Activated CD4-positive, CD25-positive, alpha-beta regulatory T cell (primary cell): ENCODE measurements at regions not wholly inside any gene's neighbourhood (a gene's known extent, or its start where the extent isn't known, plus 50 kb on each side); places are given as distances from the start of the nearest gene placed in this dataset.
"Not testable (repeated sequence)": the region's sequence is repeated elsewhere in the genome, so short reads cannot be mapped to it uniquely, and the experiment has no call there.

Experiments used
- DNase-seq, 4 experiments: peaks; one replicate each; lab custom pipeline; 2025; lab: John Stamatoyannopoulos, UW

GRCh38 chr6:164076818-164077532, 662.5 kb downstream of the QKI start:
- not testable (repeated sequence) for DNase-seq

DNA sequence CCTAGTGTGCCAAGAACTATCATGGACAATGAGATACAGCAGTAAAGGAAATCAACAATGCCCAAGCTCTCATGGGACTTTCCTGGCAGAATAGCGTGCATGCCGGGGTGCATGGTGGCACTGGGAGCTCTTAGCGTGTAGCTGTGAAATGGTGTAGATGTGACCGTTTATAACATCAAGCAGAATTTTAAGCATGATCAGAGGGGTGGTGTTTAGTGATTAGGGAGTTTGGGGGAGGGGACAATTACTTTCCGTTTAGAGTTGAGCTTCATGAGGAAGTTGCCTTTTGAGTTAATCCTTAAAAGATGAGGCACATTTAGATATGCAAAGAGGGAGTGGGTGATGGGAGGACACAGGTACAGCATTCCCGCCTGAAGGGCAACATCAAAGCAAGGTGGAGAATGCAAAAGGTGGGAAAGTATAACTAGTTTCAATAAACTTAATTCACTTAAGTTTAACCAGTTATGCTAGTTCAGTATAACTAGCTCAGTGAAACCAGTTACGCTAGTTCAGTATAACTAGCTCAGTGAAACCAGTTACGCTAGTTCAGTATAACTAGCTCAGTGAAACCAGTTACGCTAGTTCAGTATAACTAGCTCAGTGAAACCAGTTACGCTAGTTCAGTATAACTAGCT, 661.6 kb downstream of the QKI start:
- DNase-seq = no peak

DNA sequence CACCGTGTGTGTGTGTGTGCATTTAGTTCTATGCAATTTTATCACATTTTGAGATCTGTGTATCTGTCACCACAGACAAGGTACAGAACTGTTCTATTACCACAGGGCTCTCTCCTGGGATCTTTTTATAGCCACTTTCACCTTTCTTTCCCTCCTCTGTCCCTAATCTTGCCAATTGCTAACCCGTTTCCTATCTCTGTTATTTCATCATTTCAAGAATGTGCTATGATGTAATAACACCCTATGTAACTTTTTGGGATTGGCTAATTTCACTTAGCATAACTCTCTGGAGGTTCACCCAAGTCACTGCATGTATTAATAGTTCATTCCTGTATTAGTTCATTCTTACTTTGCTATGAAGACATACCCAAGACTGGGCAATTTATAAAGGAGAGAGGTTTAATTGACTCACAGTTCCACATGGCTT, 657.7 kb downstream of the QKI start:
- DNase-seq = no peak

- no peak for DNase-seq
Observed at GRCh38 chr6:164069350-164069990, 655.0 kb downstream of the QKI start.

DNA sequence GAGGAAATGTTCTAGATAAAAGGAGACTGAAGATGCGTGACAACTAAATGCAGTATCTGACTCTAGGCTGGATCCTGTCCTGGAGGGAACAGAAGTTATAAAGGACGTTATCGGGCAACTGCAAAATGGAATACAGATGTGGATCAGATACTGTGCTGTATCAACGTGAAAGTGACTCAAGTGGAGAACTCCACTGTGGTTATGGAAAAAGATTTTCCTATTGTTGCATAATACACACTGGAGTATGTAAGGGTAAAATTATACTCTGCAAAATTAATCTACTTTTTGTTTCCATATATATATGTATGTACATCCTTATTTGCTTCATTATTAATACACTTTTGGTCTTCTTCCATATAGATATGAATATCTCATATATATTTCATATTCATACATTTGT, 654.0 kb downstream of the QKI start:
- no peak for DNase-seq

- DNase-seq = no peak
Observed at GRCh38 chr6:164066766-164067165, 652.2 kb downstream of the QKI start.

GRCh38 chr6:164066335-164066734, 651.8 kb downstream of the QKI start:
- DNase-seq = no peak

DNA sequence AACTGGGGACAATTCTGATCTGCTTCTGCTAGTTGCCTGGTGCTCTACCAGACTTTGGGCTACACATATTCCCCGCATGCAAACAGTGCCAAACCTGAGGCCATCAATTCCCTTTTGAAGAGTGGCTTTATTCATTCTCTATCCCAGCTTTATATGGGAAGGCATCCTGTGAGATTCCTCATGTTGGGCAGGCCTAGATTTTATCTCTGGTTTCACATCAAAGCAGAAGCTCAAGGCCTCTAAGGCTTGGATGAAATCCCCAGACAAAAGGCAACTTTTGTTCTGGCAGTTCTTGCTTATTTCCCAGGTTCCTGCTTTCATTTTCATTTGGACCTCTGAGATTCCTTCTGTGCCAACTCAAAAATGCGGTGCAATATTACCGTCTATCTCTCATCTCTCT, 648.8 kb downstream of the QKI start:
- no peak for DNase-seq

DNA sequence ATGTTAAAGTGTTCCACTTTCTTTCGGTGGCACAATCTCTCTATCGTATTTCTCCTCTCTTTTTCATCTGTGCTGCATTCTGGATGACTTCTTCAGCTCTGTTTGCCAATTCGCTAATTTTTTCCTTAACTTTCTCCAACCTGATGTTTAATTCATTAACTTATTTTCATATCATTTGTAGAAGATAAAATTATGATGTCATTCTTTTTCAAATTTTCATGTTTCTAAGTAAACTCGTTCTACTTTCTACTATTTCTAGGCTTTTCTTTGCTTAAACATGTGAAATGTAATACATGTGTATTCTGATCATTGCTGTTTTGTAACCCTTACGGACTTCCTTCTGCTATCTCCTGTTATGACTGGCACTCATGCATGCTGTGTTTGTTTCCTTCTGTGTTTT, 648.4 kb downstream of the QKI start:
- no peak for DNase-seq

GRCh38 chr6:164057876-164058275, 643.4 kb downstream of the QKI start:
- DNase-seq = no peak

- no peak for DNase-seq
Observed at GRCh38 chr6:164051427-164051826, 636.9 kb downstream of the QKI start.

DNA sequence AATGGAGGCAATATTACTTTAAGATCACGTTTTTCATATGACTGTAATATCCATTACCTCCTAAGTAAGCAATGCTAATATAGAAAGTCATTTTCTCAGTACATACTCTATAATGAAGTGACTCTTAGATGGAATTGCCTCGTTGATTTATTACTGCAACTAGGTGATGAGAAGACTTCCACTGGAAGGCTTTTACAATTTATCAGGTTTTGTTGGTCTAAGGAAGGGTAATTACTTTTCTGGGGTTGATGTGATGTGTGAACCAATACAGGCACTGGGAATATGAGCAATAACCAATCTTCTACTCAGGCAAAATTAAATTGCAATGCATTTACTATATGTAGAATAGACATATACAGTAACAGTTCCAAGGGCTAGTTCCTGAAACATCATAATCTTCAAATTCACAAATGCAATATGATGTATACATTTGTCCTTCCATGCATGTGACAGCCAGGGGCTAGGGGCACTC, 635.0 kb downstream of the QKI start:
- DNase-seq = no peak

- DNase-seq = no peak
Observed at GRCh38 chr6:164048840-164049516, 634.5 kb downstream of the QKI start.

GRCh38 chr6:164045082-164045481, 630.6 kb downstream of the QKI start:
- no peak for DNase-seq

DNA sequence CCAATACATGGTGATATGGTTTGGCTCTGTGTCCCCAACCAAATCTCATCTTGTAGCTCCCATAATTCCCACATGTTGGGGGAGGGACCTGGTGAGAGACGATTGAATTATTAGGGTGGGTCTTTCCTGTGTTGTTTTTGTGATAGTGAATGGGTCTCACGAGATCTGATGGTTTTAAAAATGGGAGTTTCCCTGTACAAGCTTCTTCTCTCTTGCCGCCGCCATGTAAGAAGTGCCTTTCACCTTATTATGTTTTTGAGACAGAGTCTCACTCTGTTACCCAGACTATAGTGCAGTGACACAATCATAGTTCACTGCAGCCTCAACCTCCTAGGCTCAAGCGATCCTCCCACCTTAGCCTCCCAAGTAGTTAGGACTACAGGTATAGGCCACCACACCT, 629.1 kb downstream of the QKI start:
- DNase-seq = not testable (repeated sequence)

- DNase-seq = no peak
Observed at GRCh38 chr6:164042212-164042611, 627.7 kb downstream of the QKI start.

DNA sequence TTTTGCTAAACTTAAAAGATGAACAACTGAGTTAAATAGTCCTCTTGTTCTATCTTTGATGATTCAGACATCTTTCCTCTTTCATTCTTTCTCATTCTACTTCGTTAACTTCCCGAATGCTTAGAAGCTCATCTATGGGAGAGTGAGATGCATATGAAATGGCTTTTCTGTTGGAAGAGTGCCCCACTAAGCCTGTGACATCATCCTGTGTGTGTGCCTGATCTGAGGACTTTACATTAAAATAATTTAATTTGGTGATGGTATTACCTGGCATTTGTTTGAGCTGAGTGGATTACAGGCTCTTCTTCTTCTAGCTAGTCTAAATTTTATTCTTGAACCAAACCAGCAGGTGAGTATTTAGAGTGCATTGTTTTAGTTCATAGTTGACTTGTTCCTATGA, 626.5 kb downstream of the QKI start:
- no peak for DNase-seq

DNA sequence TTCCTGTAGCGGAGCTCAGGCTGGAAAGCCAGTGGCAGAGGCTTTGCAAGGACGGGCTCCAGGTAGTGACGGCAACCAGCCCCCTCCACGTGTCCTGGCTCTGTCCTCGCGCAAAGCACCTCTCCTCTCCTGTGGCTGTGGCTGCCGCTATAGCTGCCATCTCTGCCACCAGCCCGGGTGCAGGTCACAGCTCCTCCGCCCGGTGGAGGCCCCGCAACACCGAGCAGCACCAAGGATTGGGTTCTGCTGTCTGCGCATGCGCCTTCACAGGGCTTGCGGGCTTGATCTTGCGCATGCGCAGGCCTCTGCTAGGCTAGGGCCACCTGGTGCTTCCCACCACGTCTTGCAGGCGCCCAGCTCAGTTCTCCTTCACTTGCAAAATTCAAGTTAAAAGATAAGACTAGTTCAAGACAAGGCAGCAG, 625.4 kb downstream of the QKI start:
- no peak for DNase-seq

GRCh38 chr6:164037171-164037870, 622.8 kb downstream of the QKI start:
- DNase-seq = no peak

- DNase-seq = no peak
Observed at GRCh38 chr6:164035900-164036485, 621.5 kb downstream of the QKI start.

GRCh38 chr6:164034602-164035140, 620.2 kb downstream of the QKI start:
- no peak for DNase-seq
